Hepatocyte (in vitro differentiated cells): ENCODE measurements at regions not wholly inside any gene's neighbourhood (a gene's known extent, or its start where the extent isn't known, plus 50 kb on each side); places are given as distances from the start of the nearest gene placed in this dataset.

ENCODE experiments used
- DNase-seq: peaks from one replicate; pipeline ENCODE4 v3.0.0-alpha.2; 2016; ENCODE audit warnings: low spot score
- H2AFZ ChIP-seq: fragments of 200-600 bp; sonication (generic); 2 replicates; pipeline ENCODE4 v1.6.0; 2016; ENCODE audit warnings: antibody characterized with exemption, mild to moderate bottlenecking
- H3K27ac ChIP-seq: fragments of 200-600 bp; sonication (generic); 2 replicates; pipeline ENCODE4 v1.5.1; 2016; ENCODE audit warnings: mild to moderate bottlenecking
- H3K27me3 ChIP-seq: fragments of 200-600 bp; sonication (generic); 2 replicates; pipeline ENCODE4 v1.6.1; 2016
- H3K36me3 ChIP-seq: fragments of 200-600 bp; sonication (generic); replicated peaks from 2 replicates; pipeline ENCODE4 v1.5.1; 2016; ENCODE audit warnings: low read depth; ENCODE audit not compliant: insufficient read depth
- H3K4me1 ChIP-seq: fragments of 200-600 bp; sonication (generic); 2 replicates; pipeline ENCODE4 v1.5.1; 2016; ENCODE audit warnings: mild to moderate bottlenecking, moderate library complexity; ENCODE audit not compliant: insufficient read depth
- H3K4me2 ChIP-seq: fragments of 200-600 bp; sonication (generic); 2 replicates; pipeline ENCODE4 v1.6.0; 2016
- H3K4me3 ChIP-seq: fragments of 200-600 bp; sonication (generic); 2 replicates; pipeline ENCODE4 v1.5.1; 2016; ENCODE audit warnings: mild to moderate bottlenecking
- H3K79me2 ChIP-seq: fragments of 200-600 bp; sonication (generic); 2 replicates; pipeline ENCODE4 v1.6.0; 2017; ENCODE audit warnings: mild to moderate bottlenecking
- H3K9me2 ChIP-seq: fragments of 200-600 bp; sonication (generic); replicated peaks from 2 replicates; pipeline ENCODE4 v1.6.0; 2017; ENCODE audit warnings: mild to moderate bottlenecking; ENCODE audit not compliant: insufficient read depth
- H3K9me3 ChIP-seq: fragments of 200-600 bp; sonication (generic); 2 replicates; pipeline ENCODE4 v1.5.1; 2016; ENCODE audit warnings: low read depth, mild to moderate bottlenecking
- H4K20me1 ChIP-seq: fragments of 200-600 bp; sonication (generic); 2 replicates; pipeline ENCODE4 v1.6.0; 2016; ENCODE audit warnings: mild to moderate bottlenecking; ENCODE audit not compliant: insufficient read depth, poor library complexity, severe bottlenecking
- CTCF ChIP-seq: fragments of 200-600 bp; sonication (generic); IDR thresholded peaks from 2 replicates; pipeline ENCODE4 v1.5.1; 2016; ENCODE audit warnings: antibody characterized with exemption, mild to moderate bottlenecking; ENCODE audit not compliant: poor library complexity
- EZH2 ChIP-seq: fragments of 200-600 bp; sonication (generic); IDR thresholded peaks from 2 replicates; pipeline ENCODE4 v1.6.1; 2016; ENCODE audit warnings: antibody characterized with exemption, mild to moderate bottlenecking, borderline replicate concordance
- EZH2phosphoT487 ChIP-seq: fragments of 200-600 bp; sonication (generic); IDR thresholded peaks from one replicate; pipeline ENCODE4 v1.6.1; 2018; ENCODE audit warnings: antibody characterized with exemption, mild to moderate bottlenecking, low read depth, moderate library complexity; ENCODE audit not compliant: unreplicated experiment, severe bottlenecking
- WGBS: methylation state at CpG from one replicate; pipeline ENCODE4 v1.1.6; 2016; ENCODE audit warnings: low lambda C conversion rate; ENCODE audit errors: missing lambda C conversion rate; 5-methylcytosine and 5-hydroxymethylcytosine counted together

- H2AFZ ChIP-seq: no peak overlapping the region
- H3K9me3 ChIP-seq: no peaks in the 10 kb centered on the region
- no peaks in the 10 kb centered on the region for H3K4me1 ChIP-seq
- DNase-seq: no peak
- no peaks in the 10 kb centered on the region for H3K79me2 ChIP-seq
- H3K4me2 ChIP-seq: no peak overlapping the region
- no peak overlapping the region for H3K4me3 ChIP-seq
- TF ChIP-seq CTCF (no peak), EZH2phosphoT487 (no peak), EZH2 (no peak)
- no peaks in the 10 kb centered on the region for H3K27me3 ChIP-seq
- H3K27ac ChIP-seq: no peak overlapping the region
- H3K9me2 ChIP-seq: no peaks in the 10 kb centered on the region
- WGBS: 80% methylated on average over 3 of the region's 3 CpGs
- H4K20me1 ChIP-seq: no peaks in the 10 kb centered on the region
- H3K36me3 ChIP-seq: no peaks in the 10 kb centered on the region
These were observed 204.1 kb downstream of the ELAVL2 start for GRCh38 chr9:23621924-23622323.

GRCh38 chr9:23622396-23622795 lies 203.6 kb downstream of the ELAVL2 start:
- H3K4me1 ChIP-seq: no peaks in the 10 kb centered on the region
- no peaks in the 10 kb centered on the region for H3K79me2 ChIP-seq
- H3K27me3 ChIP-seq: no peaks in the 10 kb centered on the region
- no peaks in the 10 kb centered on the region for H3K9me2 ChIP-seq
- H3K9me3 ChIP-seq: no peaks in the 10 kb centered on the region
- TF ChIP-seq CTCF (no peak), EZH2 (no peak), EZH2phosphoT487 (no peak)
- no peak overlapping the region for H3K27ac ChIP-seq
- no peak overlapping the region for H3K4me2 ChIP-seq
- H3K36me3 ChIP-seq: no peaks in the 10 kb centered on the region
- H4K20me1 ChIP-seq: no peaks in the 10 kb centered on the region
- no peak overlapping the region for H3K4me3 ChIP-seq
- H2AFZ ChIP-seq: no peak overlapping the region
- 100% methylated on average over 4 of the region's 4 CpGs for WGBS
- no peak for DNase-seq

DNA sequence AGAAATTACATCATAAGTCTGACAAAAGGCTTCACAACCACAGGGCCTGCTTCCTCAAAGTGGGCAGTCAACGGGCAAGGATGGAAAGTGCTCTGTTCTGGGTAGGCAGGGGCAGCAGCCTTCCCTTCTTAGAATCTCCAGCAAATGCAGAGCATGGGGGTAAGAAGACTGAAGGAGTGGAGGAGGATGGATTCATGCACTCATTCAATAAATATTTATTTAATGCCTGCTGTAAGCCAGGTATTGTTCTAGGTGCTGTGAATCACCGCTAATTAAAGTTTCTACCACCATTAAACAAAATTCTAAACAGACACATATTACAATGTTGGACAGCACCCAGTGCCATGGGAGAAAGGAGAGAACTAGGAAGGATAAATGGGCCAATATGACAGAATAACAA lies 195.6 kb downstream of the ELAVL2 start:
- 97% methylated on average over 2 of the region's 2 CpGs for WGBS
- TF ChIP-seq EZH2 (no peak), EZH2phosphoT487 (no peak), CTCF (no peak)
- H3K79me2 ChIP-seq: no peaks in the 10 kb centered on the region
- DNase-seq: no peak
- no peaks in the 10 kb centered on the region for H3K36me3 ChIP-seq
- H2AFZ ChIP-seq: no peak overlapping the region
- no peaks in the 10 kb centered on the region for H3K9me2 ChIP-seq
- H3K27me3 ChIP-seq: no peaks in the 10 kb centered on the region
- H3K4me2 ChIP-seq: no peak overlapping the region
- H3K9me3 ChIP-seq: no peaks in the 10 kb centered on the region
- no peak overlapping the region for H3K4me3 ChIP-seq
- no peak overlapping the region for H3K27ac ChIP-seq
- H3K4me1 ChIP-seq: no peaks in the 10 kb centered on the region
- no peaks in the 10 kb centered on the region for H4K20me1 ChIP-seq

DNA sequence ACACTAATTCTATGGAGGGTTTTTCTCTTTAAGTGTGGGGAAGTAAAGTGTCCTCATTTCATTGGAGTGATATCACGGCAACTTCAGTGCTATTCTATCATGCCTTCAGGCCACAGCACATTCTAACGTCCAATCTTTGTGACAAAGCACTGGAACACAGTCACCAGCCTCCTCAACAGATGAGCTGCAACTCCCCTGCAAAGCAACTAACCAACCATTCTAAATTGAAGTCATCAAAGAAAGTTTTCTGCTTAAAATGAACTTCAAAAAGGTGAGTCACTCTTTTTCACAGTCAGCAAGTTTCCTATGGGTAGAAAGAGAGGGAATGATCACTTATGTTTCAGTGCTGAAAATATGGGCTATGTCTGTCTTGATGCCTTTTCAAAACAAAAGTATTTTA lies 190.8 kb downstream of the ELAVL2 start:
- TF ChIP-seq EZH2phosphoT487 (no peak), CTCF (no peak), EZH2 (no peak)
- H3K4me2 ChIP-seq: no peak overlapping the region
- no peak overlapping the region for H3K4me3 ChIP-seq
- H3K36me3 ChIP-seq: no peaks in the 10 kb centered on the region
- H3K27ac ChIP-seq: no peak overlapping the region
- no peaks in the 10 kb centered on the region for H4K20me1 ChIP-seq
- H3K27me3 ChIP-seq: no peaks in the 10 kb centered on the region
- no peaks in the 10 kb centered on the region for H3K4me1 ChIP-seq
- no peak overlapping the region for H2AFZ ChIP-seq
- DNase-seq: no peak
- 83% methylated on average over 2 of the region's 2 CpGs for WGBS
- no peaks in the 10 kb centered on the region for H3K9me3 ChIP-seq
- H3K9me2 ChIP-seq: no peaks in the 10 kb centered on the region
- no peaks in the 10 kb centered on the region for H3K79me2 ChIP-seq
